ENCODE measurements at regions not wholly inside any gene's neighbourhood (a gene's known extent, or its start where the extent isn't known, plus 50 kb on each side); places are given as distances from the start of the nearest gene placed in this dataset.

DNA sequence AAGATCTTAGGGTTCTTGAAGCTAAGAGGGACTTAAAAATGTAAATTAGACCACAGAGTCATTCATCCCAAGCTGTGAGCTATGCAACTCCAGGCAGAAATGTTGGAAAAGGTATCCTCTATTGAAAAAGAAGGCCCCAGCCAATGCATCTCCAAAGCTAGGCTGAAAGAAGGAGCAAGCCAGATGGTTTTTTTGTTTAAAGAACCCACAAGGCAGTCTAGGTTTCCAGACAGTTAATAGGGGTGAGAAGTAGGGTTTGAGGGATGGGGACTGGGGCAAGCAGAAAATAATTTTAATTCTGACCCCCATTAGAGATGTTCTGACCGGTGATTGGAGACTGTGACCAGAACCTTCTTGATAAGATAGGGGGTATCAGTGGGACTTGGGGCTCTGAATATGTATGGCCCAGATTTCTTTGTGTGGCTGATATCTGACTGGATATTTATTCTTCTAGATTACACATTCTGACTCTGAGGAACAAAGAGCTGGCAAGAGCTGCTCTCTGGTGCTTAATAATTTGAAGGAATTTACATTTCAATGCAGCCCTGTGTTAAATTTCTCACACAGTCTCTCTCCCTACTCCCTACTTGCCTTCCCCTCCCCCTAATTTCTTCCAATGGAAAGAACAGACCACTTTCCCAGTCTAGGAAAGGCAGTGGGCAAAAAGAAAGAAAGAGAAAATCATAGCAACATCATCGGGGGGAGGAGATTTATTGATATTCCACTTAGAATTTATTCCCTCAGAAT lies 104.9 kb downstream of the NUF2 start:
- TF ChIP-seq POLR2A (IDR thresholded peaks at IDR 0.05; ENCODE audit: low read depth, low read length) (no peak), POLR2AphosphoS5 (IDR thresholded peaks at IDR 0.05; ENCODE audit: low read depth, low read length) (no peak), SPI1 (IDR thresholded peaks at IDR 0.05; ENCODE audit: low read depth, low read length) (no peak), TAF1 (IDR thresholded peaks at IDR 0.05; ENCODE audit: low read depth, low read length) (no peak)
